HG03060 (cell line): ENCODE measurements at regions not wholly inside any gene's neighbourhood (a gene's known extent, or its start where the extent isn't known, plus 50 kb on each side); places are given as distances from the start of the nearest gene placed in this dataset.
"Not testable (repeated sequence)": the region's sequence is repeated elsewhere in the genome, so short reads cannot be mapped to it uniquely, and the experiment has no call there.

ENCODE experiments used
- ATAC-seq: cut with Tn5 transposase; IDR thresholded peaks from one replicate; pipeline ENCODE4 v1.9.1; 2021; ENCODE audit warnings: low read depth, moderate number of reproducible peaks; ENCODE audit not compliant: unreplicated experiment

- ATAC-seq: no peak
Measured at GRCh38 chr14:84036840-84037239, 1493.1 kb upstream of the FLRT2 start.

GRCh38 chr14:84037593-84037992 is 1492.4 kb upstream of the FLRT2 start:
- ATAC-seq: no peak

GRCh38 chr14:84040101-84040500 is 1489.8 kb upstream of the FLRT2 start:
- no peak for ATAC-seq

- no peak for ATAC-seq
Measured at GRCh38 chr14:84041421-84041820, 1488.5 kb upstream of the FLRT2 start.

- no peak for ATAC-seq
Measured at GRCh38 chr14:84042992-84043391, 1487.0 kb upstream of the FLRT2 start.

- no peak for ATAC-seq
Measured at GRCh38 chr14:84064316-84065125, 1465.4 kb upstream of the FLRT2 start.

GRCh38 chr14:84065811-84066210 is 1464.1 kb upstream of the FLRT2 start:
- no peak for ATAC-seq

GRCh38 chr14:84068288-84068687 is 1461.7 kb upstream of the FLRT2 start:
- ATAC-seq: no peak

GRCh38 chr14:84071061-84071460 is 1458.9 kb upstream of the FLRT2 start:
- ATAC-seq: no peak

GRCh38 chr14:84074626-84075025 is 1455.3 kb upstream of the FLRT2 start:
- no peak for ATAC-seq

GRCh38 chr14:84080944-84081343 is 1449.0 kb upstream of the FLRT2 start:
- ATAC-seq: no peak

- ATAC-seq: no peak
Measured at GRCh38 chr14:84084056-84084630, 1445.8 kb upstream of the FLRT2 start.

GRCh38 chr14:84085493-84085892 is 1444.5 kb upstream of the FLRT2 start:
- ATAC-seq: no peak

GRCh38 chr14:84086714-84087113 is 1443.2 kb upstream of the FLRT2 start:
- no peak for ATAC-seq

- no peak for ATAC-seq
Measured at GRCh38 chr14:84087986-84088531, 1441.9 kb upstream of the FLRT2 start.

GRCh38 chr14:84090837-84091236 is 1439.1 kb upstream of the FLRT2 start:
- no peak for ATAC-seq

- ATAC-seq: no peak
Measured at GRCh38 chr14:84095681-84096080, 1434.3 kb upstream of the FLRT2 start.

GRCh38 chr14:84098261-84098660 is 1431.7 kb upstream of the FLRT2 start:
- no peak for ATAC-seq

- ATAC-seq: not testable (repeated sequence)
Measured at GRCh38 chr14:84099560-84099959, 1430.4 kb upstream of the FLRT2 start.

- no peak for ATAC-seq
Measured at GRCh38 chr14:84107835-84108343, 1422.1 kb upstream of the FLRT2 start.

GRCh38 chr14:84108746-84109457 is 1421.0 kb upstream of the FLRT2 start:
- no peak for ATAC-seq
